SK-N-SH treated with all-trans-retinoic acid at 6 μM for 48 hours (cell line): ENCODE measurements at regions not wholly inside any gene's neighbourhood (a gene's known extent, or its start where the extent isn't known, plus 50 kb on each side); places are given as distances from the start of the nearest gene placed in this dataset.

ENCODE experiments used
- ATAC-seq: fragments of 200-7000 bp; cut with Tn5 transposase; 3 replicates; pipeline ENCODE4 v1.9.1; 2020; ENCODE audit warnings: mild to moderate bottlenecking, moderate library complexity
- ARNTL ChIP-seq: fragments of 450-650 bp; formaldehyde crosslinking; IDR thresholded peaks from 2 replicates; pipeline ENCODE4 v1.5.0; 2020; ENCODE audit warnings: low read depth, mild to moderate bottlenecking, moderate library complexity, borderline replicate concordance
- BACH2 ChIP-seq: fragments of 250-450 bp; sonication (Bioruptor Pico); IDR thresholded peaks from 2 replicates; pipeline ENCODE4 v1.9.0; 2021; ENCODE audit warnings: mild to moderate bottlenecking, borderline replicate concordance
- CREB5 ChIP-seq: fragments of 250-450 bp; sonication (Bioruptor Pico); IDR thresholded peaks from 2 replicates; pipeline ENCODE4 v1.5.1; 2020; ENCODE audit warnings: low read depth, mild to moderate bottlenecking, moderate library complexity
- CSDC2 ChIP-seq: fragments of 250-450 bp; sonication (Bioruptor Pico); IDR thresholded peaks from 2 replicates; pipeline ENCODE4 v1.5.0; 2020; ENCODE audit warnings: mild to moderate bottlenecking, moderate library complexity
- CSRNP3 ChIP-seq: fragments of 250-450 bp; sonication (Bioruptor Pico); IDR thresholded peaks from 2 replicates; pipeline ENCODE4 v1.5.1; 2021; ENCODE audit warnings: mild to moderate bottlenecking, moderate library complexity
- ESRRG ChIP-seq: fragments of 250-450 bp; sonication (Bioruptor Pico); IDR thresholded peaks from 2 replicates; pipeline ENCODE4 v1.6.1; 2021; ENCODE audit warnings: mild to moderate bottlenecking
- GLIS3 ChIP-seq: fragments of 250-450 bp; sonication (Bioruptor Pico); IDR thresholded peaks from 2 replicates; pipeline ENCODE4 v1.5.0; 2020; ENCODE audit warnings: mild to moderate bottlenecking, moderate library complexity
- ISL1 ChIP-seq: fragments of 250-450 bp; sonication (Bioruptor Pico); IDR thresholded peaks from 2 replicates; pipeline ENCODE4 v2.1.2; 2022; ENCODE audit warnings: mild to moderate bottlenecking, moderate library complexity
- OSR1 ChIP-seq: fragments of 250-450 bp; sonication (Bioruptor Pico); IDR thresholded peaks from 2 replicates; pipeline ENCODE4 v1.8.0; 2022; ENCODE audit warnings: moderate library complexity, mild to moderate bottlenecking, inconsistent platforms
- PATZ1 ChIP-seq: fragments of 250-450 bp; sonication (Bioruptor Pico); IDR thresholded peaks from 2 replicates; pipeline ENCODE4 v1.8.0; 2020; ENCODE audit warnings: mild to moderate bottlenecking, moderate library complexity, borderline replicate concordance
- PPARA ChIP-seq: fragments of 250-450 bp; sonication (Bioruptor Pico); IDR thresholded peaks from 2 replicates; pipeline ENCODE4 v1.5.0; 2020; ENCODE audit warnings: mild to moderate bottlenecking, borderline replicate concordance
- RARB ChIP-seq: fragments of 250-450 bp; sonication (Bioruptor Pico); IDR thresholded peaks from 2 replicates; pipeline ENCODE4 v1.8.0; 2021; ENCODE audit warnings: mild to moderate bottlenecking, moderate library complexity
- SNAI2 ChIP-seq: fragments of 250-450 bp; sonication (Bioruptor Pico); IDR thresholded peaks from 2 replicates; pipeline ENCODE4 v1.5.0; 2020; ENCODE audit warnings: mild to moderate bottlenecking, moderate library complexity
- TCF4 ChIP-seq: fragments of 250-450 bp; sonication (Bioruptor Pico); IDR thresholded peaks from 2 replicates; pipeline ENCODE4 v1.8.0; 2021; ENCODE audit warnings: mild to moderate bottlenecking, moderate library complexity, borderline replicate concordance
- TSHZ2 ChIP-seq: fragments of 250-450 bp; sonication (Bioruptor Pico); IDR thresholded peaks from 2 replicates; pipeline ENCODE4 v1.5.0; 2020; ENCODE audit warnings: mild to moderate bottlenecking, moderate library complexity
- ZC3H10 ChIP-seq: fragments of 250-450 bp; sonication (Bioruptor Pico); IDR thresholded peaks from 2 replicates; pipeline ENCODE4 v1.5.1; 2021; ENCODE audit warnings: mild to moderate bottlenecking, moderate library complexity
- ZFP3 ChIP-seq: fragments of 250-450 bp; sonication (Bioruptor Pico); IDR thresholded peaks from 2 replicates; pipeline ENCODE4 v1.5.0; 2020; ENCODE audit warnings: mild to moderate bottlenecking, moderate library complexity
- ZFP30 ChIP-seq: fragments of 450-650 bp; formaldehyde crosslinking; IDR thresholded peaks from 2 replicates; pipeline ENCODE4 v1.5.0; 2022; ENCODE audit warnings: mild to moderate bottlenecking, moderate library complexity
- ZNF565 ChIP-seq: fragments of 450-650 bp; formaldehyde crosslinking; conservative IDR thresholded peaks from 2 replicates; pipeline ENCODE4 v1.5.0; 2020; ENCODE audit warnings: low read depth, mild to moderate bottlenecking, moderate library complexity
- ZNF8 ChIP-seq: fragments of 450-650 bp; formaldehyde crosslinking; IDR thresholded peaks from 2 replicates; pipeline ENCODE4 v1.5.0; 2020; ENCODE audit warnings: mild to moderate bottlenecking, moderate library complexity

- no peak for TF ChIP-seq SNAI2 (CRISPR knock-in tag)
- no peak for TF ChIP-seq GLIS3 (CRISPR knock-in tag)
- TF ChIP-seq CSRNP3 (CRISPR knock-in tag) = no peak
- TF ChIP-seq ZFP3 = no peak
- no peak for TF ChIP-seq OSR1 (CRISPR knock-in tag)
- no peak for TF ChIP-seq ZNF8 (CRISPR knock-in tag)
- TF ChIP-seq CSDC2 = no peak
- no peak for TF ChIP-seq RARB (CRISPR knock-in tag)
- TF ChIP-seq TSHZ2 (CRISPR knock-in tag) = no peak
- TF ChIP-seq, all 23 proteins: peak for 0
Measured at GRCh38 chrX:39600222-39600621, 497.5 kb downstream of the BCOR start.

GRCh38 chrX:39601231-39602177 lies 496.3 kb downstream of the BCOR start:
- no peak for ATAC-seq
- TF ChIP-seq BACH2 (no peak), OSR1 (CRISPR knock-in tag) (no peak), ISL1 (no peak), ZNF565 (no peak), CSDC2 (no peak), RARB (CRISPR knock-in tag) (no peak), ESRRG (CRISPR knock-in tag) (no peak), TSHZ2 (CRISPR knock-in tag) (no peak), PPARA (CRISPR knock-in tag) (no peak), PATZ1 (no peak), ZFP30 (CRISPR knock-in tag) (no peak), ZFP3 (no peak), GLIS3 (CRISPR knock-in tag) (no peak), TCF4 (CRISPR knock-in tag) (no peak)

More at GRCh38 chrX:39600222-39600621, 497.5 kb downstream of the BCOR start:
- ATAC-seq = no peak

GRCh38 chrX:39602195-39602594 lies 495.6 kb downstream of the BCOR start:
- ATAC-seq = no peak
- TF ChIP-seq PPARA (CRISPR knock-in tag) (no peak), ARNTL (CRISPR knock-in tag) (no peak), ZFP3 (no peak), ZC3H10 (no peak)

- ATAC-seq = no peak
- no peak for TF ChIP-seq RARB (CRISPR knock-in tag)
- no peak for TF ChIP-seq CREB5 (CRISPR knock-in tag)
- TF ChIP-seq PATZ1 = no peak
- TF ChIP-seq GLIS3 (CRISPR knock-in tag) = no peak
- no peak for TF ChIP-seq ZNF8 (CRISPR knock-in tag)
- TF ChIP-seq BACH2 = no peak
- no peak for TF ChIP-seq CSRNP3 (CRISPR knock-in tag)
- no peak for TF ChIP-seq ZNF565
- TF ChIP-seq ISL1 = no peak
Measured at GRCh38 chrX:39603230-39603629, 494.5 kb downstream of the BCOR start.
